ENCODE measurements at regions not wholly inside any gene's neighbourhood (a gene's known extent, or its start where the extent isn't known, plus 50 kb on each side); places are given as distances from the start of the nearest gene placed in this dataset.

DNA sequence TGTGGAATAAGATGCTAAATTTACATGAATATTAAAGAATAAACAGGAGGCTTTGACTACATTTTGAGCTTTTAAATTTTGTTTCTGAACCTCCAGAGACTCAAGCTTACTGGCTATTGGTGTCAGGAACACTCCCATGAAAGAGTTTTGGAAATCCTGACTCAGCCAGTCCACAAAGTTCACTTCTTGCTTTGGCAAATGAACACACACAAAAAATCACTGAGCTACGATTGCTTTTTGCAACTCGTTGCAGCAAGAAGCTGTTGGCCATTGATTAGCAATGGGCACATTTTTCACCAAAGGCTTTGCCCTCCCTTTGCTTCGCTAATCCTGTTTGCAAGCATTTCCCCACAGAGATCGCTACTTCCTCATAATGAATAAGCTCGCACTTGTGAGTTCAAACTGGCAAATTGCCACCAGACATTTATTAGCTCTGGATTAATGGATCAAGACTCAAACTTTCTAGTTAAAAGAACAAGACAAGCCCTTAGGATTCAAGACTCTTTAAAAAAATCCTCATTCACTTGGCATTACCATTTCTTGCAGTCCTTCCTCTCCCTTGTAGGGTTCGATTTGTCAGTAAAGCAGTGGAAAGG is 343.2 kb upstream of the ONECUT1 start:
- H3K79me2 ChIP-seq (ENCODE audit: control insufficient read depth, insufficient read depth, low read length) = no peaks in the 10 kb centered on the region
- H4K20me1 ChIP-seq (ENCODE audit: control insufficient read depth, insufficient read depth, low read length, poor library complexity, severe bottlenecking) = no peaks in the 10 kb centered on the region
- ATAC-seq (ENCODE audit: low read depth) = no peak
- H3K27me3 ChIP-seq (replicated peaks in 1 of 4; ENCODE audit: control extremely low read depth in 1 of 4, control insufficient read depth in 3 of 4, insufficient read depth in 4 of 4, low read length in 3 of 4) = no peaks in the 10 kb centered on the region
- H3K9me3 Mint-ChIP-seq (ENCODE audit: insufficient read depth) = no peaks in the 10 kb centered on the region
- H3K9me3 ChIP-seq (ENCODE audit: control extremely low read depth in 1 of 3, control insufficient read depth in 2 of 3, insufficient read depth in 1 of 3, low read length in 2 of 3) = no peaks in the 10 kb centered on the region
- no peak overlapping the region for H3K27ac Mint-ChIP-seq
- no peak overlapping the region for H2AFZ ChIP-seq (ENCODE audit: insufficient read depth, low read depth, low read length, poor library complexity, severe bottlenecking)
- no peak overlapping the region for H3K4me2 ChIP-seq (replicated peaks; ENCODE audit: low read depth, low read length, poor library complexity, severe bottlenecking)
- H3K4me1 ChIP-seq (ENCODE audit: control insufficient read depth in 2 of 2, insufficient read depth in 2 of 2, low read length in 2 of 2) = no peaks in the 10 kb centered on the region
- no peak overlapping the region for H3K9ac ChIP-seq (ENCODE audit: low read length)
- DNase-seq = no peak
- CTCF ChIA-PET = no interaction called here
- H3K4me3 Mint-ChIP-seq = no peak overlapping the region
- no peaks in the 10 kb centered on the region for H3K27me3 Mint-ChIP-seq
- 36% methylated on average over 5 of the region's 6 CpGs for WGBS (ENCODE audit: insufficient coverage)
- no peaks in the 10 kb centered on the region for H3K36me3 ChIP-seq (replicated peaks in 1 of 2; ENCODE audit: control extremely low read depth in 1 of 2, control insufficient read depth in 1 of 2, extremely low read depth in 1 of 2, insufficient read depth in 2 of 2, low read length in 1 of 2)
- POLR2A ChIA-PET = no interaction called here
- no peak for TF ChIP-seq EZH2 (IDR thresholded peaks at IDR 0.05; ENCODE audit: borderline replicate concordance, insufficient read depth, low read depth, low read length, poor library complexity, severe bottlenecking)
- TF ChIP-seq, protein P1, sequence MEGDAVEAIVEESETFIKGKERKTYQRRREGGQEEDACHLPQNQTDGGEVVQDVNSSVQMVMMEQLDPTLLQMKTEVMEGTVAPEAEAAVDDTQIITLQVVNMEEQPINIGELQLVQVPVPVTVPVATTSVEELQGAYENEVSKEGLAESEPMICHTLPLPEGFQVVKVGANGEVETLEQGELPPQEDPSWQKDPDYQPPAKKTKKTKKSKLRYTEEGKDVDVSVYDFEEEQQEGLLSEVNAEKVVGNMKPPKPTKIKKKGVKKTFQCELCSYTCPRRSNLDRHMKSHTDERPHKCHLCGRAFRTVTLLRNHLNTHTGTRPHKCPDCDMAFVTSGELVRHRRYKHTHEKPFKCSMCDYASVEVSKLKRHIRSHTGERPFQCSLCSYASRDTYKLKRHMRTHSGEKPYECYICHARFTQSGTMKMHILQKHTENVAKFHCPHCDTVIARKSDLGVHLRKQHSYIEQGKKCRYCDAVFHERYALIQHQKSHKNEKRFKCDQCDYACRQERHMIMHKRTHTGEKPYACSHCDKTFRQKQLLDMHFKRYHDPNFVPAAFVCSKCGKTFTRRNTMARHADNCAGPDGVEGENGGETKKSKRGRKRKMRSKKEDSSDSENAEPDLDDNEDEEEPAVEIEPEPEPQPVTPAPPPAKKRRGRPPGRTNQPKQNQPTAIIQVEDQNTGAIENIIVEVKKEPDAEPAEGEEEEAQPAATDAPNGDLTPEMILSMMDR (IDR thresholded peaks at IDR 0.05) = no peak
- H3K4me3 ChIP-seq (ENCODE audit: control extremely low read depth in 1 of 5, extremely low read depth in 1 of 5, insufficient read depth in 1 of 5, low read depth in 2 of 5, low read length in 4 of 5) = no peak overlapping the region
- H3K27ac ChIP-seq (ENCODE audit: low read length in 2 of 2) = no peak overlapping the region
- no peaks in the 10 kb centered on the region for H3K4me1 Mint-ChIP-seq
- intact Hi-C loops (cut with micrococcal nuclease) = no loop called here

DNA sequence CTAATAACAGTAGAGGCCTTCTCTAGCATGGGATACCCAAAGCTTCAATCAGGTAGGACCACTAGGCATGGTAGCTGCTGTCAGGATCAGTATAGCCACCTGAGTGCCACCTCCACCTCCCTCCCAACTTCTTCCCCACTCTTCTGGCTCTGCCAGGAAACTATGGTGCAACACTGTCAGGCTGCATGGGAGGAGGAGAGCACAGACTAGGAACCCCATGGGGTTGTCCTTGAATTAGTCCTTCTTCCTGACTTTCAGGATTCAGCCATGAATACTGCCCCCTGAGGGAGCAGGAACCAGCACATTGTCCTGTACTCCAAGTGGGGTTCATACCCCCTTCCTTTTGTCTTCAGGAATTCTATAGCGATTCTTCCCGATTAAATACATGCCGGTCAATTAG is 340.8 kb upstream of the ONECUT1 start:
- ChIA-PET CTCF (no interaction called here), POLR2A (no interaction called here)
- no peak overlapping the region for H3K4me2 ChIP-seq (replicated peaks; ENCODE audit: low read depth, low read length, poor library complexity, severe bottlenecking)
- TF ChIP-seq, protein P1 (IDR thresholded peaks at IDR 0.05) = no peak
- no peak for TF ChIP-seq EZH2 (IDR thresholded peaks at IDR 0.05; ENCODE audit: borderline replicate concordance, insufficient read depth, low read depth, low read length, poor library complexity, severe bottlenecking)
- H3K27me3 Mint-ChIP-seq = no peaks in the 10 kb centered on the region
- H3K9ac ChIP-seq (ENCODE audit: low read length) = no peak overlapping the region
- no peaks in the 10 kb centered on the region for H3K4me1 ChIP-seq (ENCODE audit: control insufficient read depth in 2 of 2, insufficient read depth in 2 of 2, low read length in 2 of 2)
- 100% methylated on average over 3 of the region's 3 CpGs for WGBS (ENCODE audit: insufficient coverage)
- H2AFZ ChIP-seq (ENCODE audit: insufficient read depth, low read depth, low read length, poor library complexity, severe bottlenecking) = no peak overlapping the region
- no peaks in the 10 kb centered on the region for H3K9me3 ChIP-seq (ENCODE audit: control extremely low read depth in 1 of 3, control insufficient read depth in 2 of 3, insufficient read depth in 1 of 3, low read length in 2 of 3)
- no peak for ATAC-seq (ENCODE audit: low read depth)
- peaks cover 4% of the 10 kb centered on the region for H3K4me1 Mint-ChIP-seq
- no peaks in the 10 kb centered on the region for H4K20me1 ChIP-seq (ENCODE audit: control insufficient read depth, insufficient read depth, low read length, poor library complexity, severe bottlenecking)
- intact Hi-C loops (cut with micrococcal nuclease) = no loop called here
- H3K27me3 ChIP-seq (replicated peaks in 1 of 4; ENCODE audit: control extremely low read depth in 1 of 4, control insufficient read depth in 3 of 4, insufficient read depth in 4 of 4, low read length in 3 of 4) = no peaks in the 10 kb centered on the region
- no peak overlapping the region for H3K4me3 Mint-ChIP-seq
- H3K27ac ChIP-seq (ENCODE audit: low read length in 2 of 2) = no peak overlapping the region
- no peaks in the 10 kb centered on the region for H3K9me3 Mint-ChIP-seq (ENCODE audit: insufficient read depth)
- no peak overlapping the region for H3K4me3 ChIP-seq (ENCODE audit: control extremely low read depth in 1 of 5, extremely low read depth in 1 of 5, insufficient read depth in 1 of 5, low read depth in 2 of 5, low read length in 4 of 5)
- no peaks in the 10 kb centered on the region for H3K36me3 ChIP-seq (replicated peaks in 1 of 2; ENCODE audit: control extremely low read depth in 1 of 2, control insufficient read depth in 1 of 2, extremely low read depth in 1 of 2, insufficient read depth in 2 of 2, low read length in 1 of 2)
- H3K27ac Mint-ChIP-seq = no peak overlapping the region
- no peak for DNase-seq
- H3K79me2 ChIP-seq (ENCODE audit: control insufficient read depth, insufficient read depth, low read length) = no peaks in the 10 kb centered on the region

Measured in B cell (primary cell).